Endodermal cell (in vitro differentiated cells): ENCODE measurements at regions not wholly inside any gene's neighbourhood (a gene's known extent, or its start where the extent isn't known, plus 50 kb on each side); places are given as distances from the start of the nearest gene placed in this dataset.

ENCODE experiments used
- DNase-seq: peaks from one replicate; pipeline ENCODE4 v3.0.0-alpha.2; 2017
- H3K27ac ChIP-seq: 2 replicates; pipeline ENCODE4 v1.5.1; 2013; ENCODE audit warnings: mild to moderate bottlenecking, low read depth, low read length, moderate library complexity
- H3K27me3 ChIP-seq: 2 replicates; pipeline ENCODE4 v1.6.1; 2013; ENCODE audit warnings: mild to moderate bottlenecking, low read length, moderate library complexity; ENCODE audit not compliant: insufficient read depth, control insufficient read depth, poor library complexity, severe bottlenecking
- H3K36me3 ChIP-seq: 2 replicates; pipeline ENCODE4 v1.7.0; 2013; ENCODE audit warnings: mild to moderate bottlenecking, low read length, moderate library complexity; ENCODE audit not compliant: control insufficient read depth, insufficient read depth
- H3K4me1 ChIP-seq: one replicate; pipeline ENCODE4 v1.7.0; 2013; ENCODE audit warnings: low read length; ENCODE audit not compliant: control insufficient read depth, insufficient read depth
- H3K4me3 ChIP-seq: 2 replicates; pipeline ENCODE4 v1.5.1; 2013; ENCODE audit warnings: mild to moderate bottlenecking, low read length, moderate library complexity
- H3K9ac ChIP-seq: 2 replicates; pipeline ENCODE4 v1.6.1; 2013; ENCODE audit warnings: mild to moderate bottlenecking, low read length, moderate library complexity; ENCODE audit not compliant: poor library complexity, severe bottlenecking; ENCODE audit errors: extremely low read depth
- H3K9me3 ChIP-seq: 2 replicates; pipeline ENCODE4 v1.6.1; 2013; ENCODE audit warnings: mild to moderate bottlenecking, low read length, moderate library complexity; ENCODE audit not compliant: control insufficient read depth
- H3K27ac Mint-ChIP-seq: 2 replicates; pipeline ENCODE4 v1.8.0; 2020; ENCODE audit warnings: mixed read lengths
- H3K27me3 Mint-ChIP-seq: 2 replicates; pipeline ENCODE4 v1.8.0; 2021; ENCODE audit warnings: mild to moderate bottlenecking, mixed read lengths; ENCODE audit not compliant: insufficient read depth
- H3K36me3 Mint-ChIP-seq: 2 replicates; pipeline ENCODE4 v1.8.0; 2020; ENCODE audit warnings: low read depth, mixed read lengths
- H3K4me1 Mint-ChIP-seq: 2 replicates; pipeline ENCODE4 v1.8.0; 2020; ENCODE audit warnings: mixed read lengths
- H3K4me3 Mint-ChIP-seq: 2 replicates; pipeline ENCODE4 v1.8.0; 2020; ENCODE audit warnings: mild to moderate bottlenecking, moderate library complexity, mixed read lengths
- H3K9me3 Mint-ChIP-seq: 2 replicates; pipeline ENCODE4 v1.8.0; 2020; ENCODE audit warnings: mild to moderate bottlenecking, mixed read lengths
- WGBS, 2 experiments: methylation state at CpG; one replicate each; pipeline versions ENCODE4 v1.1.5 to v1.1.7; 2013; ENCODE audit warnings: missing lambda C conversion rate in 2 of 2, mixed read lengths in 1 of 2; ENCODE audit not compliant: insufficient coverage in 1 of 2, insufficient read length in 1 of 2; 5-methylcytosine and 5-hydroxymethylcytosine counted together
- TF ChIP-seq, protein P1 (sequence below): fragments of 200-600 bp; sonication (generic); conservative IDR thresholded peaks from 2 replicates; pipeline ENCODE4 v1.5.0; 2021; ENCODE audit warnings: antibody characterized with exemption, mild to moderate bottlenecking

DNA sequence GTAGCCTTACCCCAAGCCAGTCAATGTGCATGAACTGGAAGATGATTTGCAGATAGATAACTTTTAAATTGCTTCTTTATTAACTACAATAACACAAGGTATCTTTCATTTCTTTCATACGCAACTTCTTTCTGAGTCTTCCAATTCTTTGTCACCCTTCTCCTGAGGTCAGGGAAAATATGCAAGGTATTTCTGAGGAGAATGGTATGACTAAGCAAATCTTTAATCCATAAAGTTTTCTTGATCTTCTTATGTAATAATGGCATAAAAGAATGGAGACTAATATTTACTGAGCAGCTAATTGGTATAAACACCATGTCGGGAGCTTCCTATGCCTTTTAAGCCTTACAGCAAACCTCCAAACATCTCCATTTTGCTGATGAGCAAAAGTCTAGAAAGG is 438.9 kb downstream of the KCNJ2 start:
- no peaks in the 10 kb centered on the region for H3K27me3 ChIP-seq
- Mint-ChIP-seq H3K4me3 (no peak overlapping the region), H3K4me1 (peaks cover 5% of the 10 kb centered on the region), H3K9me3 (no peaks in the 10 kb centered on the region), H3K36me3 (no peaks in the 10 kb centered on the region), H3K27me3 (no peaks in the 10 kb centered on the region), H3K27ac (no peak overlapping the region)
- WGBS, 2 experiments: 86% methylated on average over 2 of the region's 2 CpGs; no CpG with 5 or more reads in 1 of the 2 experiments
- H3K4me1 ChIP-seq: no peaks in the 10 kb centered on the region
- TF ChIP-seq, protein P1, sequence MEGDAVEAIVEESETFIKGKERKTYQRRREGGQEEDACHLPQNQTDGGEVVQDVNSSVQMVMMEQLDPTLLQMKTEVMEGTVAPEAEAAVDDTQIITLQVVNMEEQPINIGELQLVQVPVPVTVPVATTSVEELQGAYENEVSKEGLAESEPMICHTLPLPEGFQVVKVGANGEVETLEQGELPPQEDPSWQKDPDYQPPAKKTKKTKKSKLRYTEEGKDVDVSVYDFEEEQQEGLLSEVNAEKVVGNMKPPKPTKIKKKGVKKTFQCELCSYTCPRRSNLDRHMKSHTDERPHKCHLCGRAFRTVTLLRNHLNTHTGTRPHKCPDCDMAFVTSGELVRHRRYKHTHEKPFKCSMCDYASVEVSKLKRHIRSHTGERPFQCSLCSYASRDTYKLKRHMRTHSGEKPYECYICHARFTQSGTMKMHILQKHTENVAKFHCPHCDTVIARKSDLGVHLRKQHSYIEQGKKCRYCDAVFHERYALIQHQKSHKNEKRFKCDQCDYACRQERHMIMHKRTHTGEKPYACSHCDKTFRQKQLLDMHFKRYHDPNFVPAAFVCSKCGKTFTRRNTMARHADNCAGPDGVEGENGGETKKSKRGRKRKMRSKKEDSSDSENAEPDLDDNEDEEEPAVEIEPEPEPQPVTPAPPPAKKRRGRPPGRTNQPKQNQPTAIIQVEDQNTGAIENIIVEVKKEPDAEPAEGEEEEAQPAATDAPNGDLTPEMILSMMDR: no peak
- DNase-seq: no peak
- no peak overlapping the region for H3K4me3 ChIP-seq
- H3K9ac ChIP-seq: no peak overlapping the region
- H3K36me3 ChIP-seq: no peaks in the 10 kb centered on the region
- no peak overlapping the region for H3K27ac ChIP-seq
- no peaks in the 10 kb centered on the region for H3K9me3 ChIP-seq

DNA sequence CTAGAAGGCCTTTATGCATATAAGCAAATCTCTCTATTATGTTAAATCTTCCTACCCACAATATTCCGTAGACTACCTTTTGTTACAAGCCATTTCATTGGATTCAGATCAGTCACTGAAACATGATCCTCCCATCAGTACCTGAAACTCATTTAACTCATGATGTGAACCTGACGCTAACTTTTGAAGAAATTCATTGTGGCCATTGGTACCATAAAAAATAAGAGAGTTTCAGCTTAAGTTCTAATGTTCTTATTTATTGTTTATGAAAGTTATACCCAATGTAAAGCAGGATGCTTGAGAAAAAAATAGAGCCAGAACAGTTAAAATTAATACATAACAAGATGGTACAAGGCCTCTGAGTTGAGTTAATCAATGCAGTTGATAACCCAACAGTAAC is 439.6 kb downstream of the KCNJ2 start:
- no peaks in the 10 kb centered on the region for H3K9me3 ChIP-seq
- H3K36me3 Mint-ChIP-seq: no peaks in the 10 kb centered on the region
- H3K36me3 ChIP-seq: no peaks in the 10 kb centered on the region
- peaks cover 5% of the 10 kb centered on the region for H3K4me1 Mint-ChIP-seq
- no peak overlapping the region for H3K4me3 ChIP-seq
- no peak overlapping the region for H3K9ac ChIP-seq
- H3K4me1 ChIP-seq: no peaks in the 10 kb centered on the region
- H3K27me3 Mint-ChIP-seq: no peaks in the 10 kb centered on the region
- 83 to 92% methylated on average over 2 of the region's 2 CpGs for WGBS, 2 experiments
- H3K9me3 Mint-ChIP-seq: no peaks in the 10 kb centered on the region
- no peak overlapping the region for H3K27ac ChIP-seq
- TF ChIP-seq, protein P1: no peak
- no peaks in the 10 kb centered on the region for H3K27me3 ChIP-seq
- no peak overlapping the region for H3K27ac Mint-ChIP-seq
- DNase-seq: no peak
- no peak overlapping the region for H3K4me3 Mint-ChIP-seq

DNA sequence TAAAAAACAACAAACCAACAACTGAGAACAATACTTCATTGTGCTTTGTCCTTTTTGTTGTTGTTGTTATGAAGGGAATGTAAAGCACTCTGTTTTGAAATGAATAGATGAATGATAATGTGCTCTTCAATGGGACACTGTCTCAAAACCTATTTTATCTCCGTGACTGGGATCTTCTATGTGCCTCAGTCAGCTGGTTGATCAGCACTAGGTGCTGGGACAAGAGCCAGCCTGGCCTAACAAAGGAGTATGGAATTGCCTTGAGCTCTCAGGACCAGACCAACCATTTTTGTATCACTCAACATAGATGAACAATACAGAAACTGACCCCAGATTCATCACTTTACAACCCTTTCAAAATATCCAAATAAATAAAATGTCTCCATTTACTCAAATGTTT is 440.2 kb downstream of the KCNJ2 start:
- no peaks in the 10 kb centered on the region for H3K36me3 Mint-ChIP-seq
- no peak overlapping the region for H3K27ac ChIP-seq
- 80 to 93% methylated on average over 1 of the region's 1 CpG for WGBS, 2 experiments
- H3K9ac ChIP-seq: no peak overlapping the region
- H3K4me1 ChIP-seq: no peaks in the 10 kb centered on the region
- no peaks in the 10 kb centered on the region for H3K36me3 ChIP-seq
- H3K4me1 Mint-ChIP-seq: peaks cover 5% of the 10 kb centered on the region
- TF ChIP-seq, protein P1: no peak
- no peak overlapping the region for H3K4me3 Mint-ChIP-seq
- DNase-seq: no peak
- H3K27me3 ChIP-seq: no peaks in the 10 kb centered on the region
- H3K27me3 Mint-ChIP-seq: no peaks in the 10 kb centered on the region
- H3K9me3 ChIP-seq: no peaks in the 10 kb centered on the region
- H3K4me3 ChIP-seq: no peak overlapping the region
- H3K27ac Mint-ChIP-seq: no peak overlapping the region
- no peaks in the 10 kb centered on the region for H3K9me3 Mint-ChIP-seq
